Fibroblast of the aortic adventitia (primary cell): ENCODE measurements at regions not wholly inside any gene's neighbourhood (a gene's known extent, or its start where the extent isn't known, plus 50 kb on each side); places are given as distances from the start of the nearest gene placed in this dataset.

Experiments used
- DNase-seq: peaks from one replicate; pipeline ENCODE4 v3.0.0-alpha.2; 2010; ENCODE audit warnings: low read depth
- H3K4me3 ChIP-seq: 2 replicates; pipeline ENCODE4 v1.5.1; 2011; ENCODE audit warnings: low read depth, mild to moderate bottlenecking, control low read depth, low read length, moderate library complexity
- CTCF ChIP-seq: IDR thresholded peaks from 2 replicates; pipeline ENCODE4 v1.5.1; 2011; ENCODE audit warnings: mild to moderate bottlenecking, low read length, control low read depth, inconsistent platforms; ENCODE audit not compliant: insufficient read depth

- no peak for TF ChIP-seq CTCF
- DNase-seq: peak; percentile 52
- no peak overlapping the region for H3K4me3 ChIP-seq
Observed at GRCh38 chr14:53494587-53494986, 341.5 kb upstream of the DDHD1 start.

GRCh38 chr14:53493860-53494259, 340.7 kb upstream of the DDHD1 start:
- H3K4me3 ChIP-seq: no peak overlapping the region
- no peak for TF ChIP-seq CTCF
- no peak for DNase-seq

GRCh38 chr14:53493320-53493719, 340.2 kb upstream of the DDHD1 start:
- no peak for DNase-seq
- TF ChIP-seq CTCF: no peak
- H3K4me3 ChIP-seq: no peak overlapping the region

GRCh38 chr14:53491884-53492277, 338.8 kb upstream of the DDHD1 start:
- no peak for TF ChIP-seq CTCF
- no peak for DNase-seq
- H3K4me3 ChIP-seq: no peak overlapping the region

- DNase-seq: peak; percentile 21
- TF ChIP-seq CTCF: no peak
- no peak overlapping the region for H3K4me3 ChIP-seq
Observed at GRCh38 chr14:53491256-53491883, 338.2 kb upstream of the DDHD1 start.

- TF ChIP-seq CTCF: no peak
- DNase-seq: no peak
- no peak overlapping the region for H3K4me3 ChIP-seq
Observed at GRCh38 chr14:53478174-53478573, 325.1 kb upstream of the DDHD1 start.

GRCh38 chr14:53473480-53473879, 320.4 kb upstream of the DDHD1 start:
- no peak overlapping the region for H3K4me3 ChIP-seq
- no peak for TF ChIP-seq CTCF
- no peak for DNase-seq
